SU-DHL-6 (cell line): ENCODE measurements at regions not wholly inside any gene's neighbourhood (a gene's known extent, or its start where the extent isn't known, plus 50 kb on each side); places are given as distances from the start of the nearest gene placed in this dataset.

Experiments used
- EZH2phosphoT487 ChIP-seq: fragments of 200-600 bp; sonication (generic), shearing (Covaris generic); conservative IDR thresholded peaks from 2 replicates; pipeline ENCODE4 v1.6.1; 2018; ENCODE audit warnings: mild to moderate bottlenecking, antibody characterized with exemption, low read length, moderate library complexity, mixed read lengths
- TF ChIP-seq, protein P1 (sequence below): fragments of 200-600 bp; sonication (generic); IDR thresholded peaks from one replicate; pipeline ENCODE4 v1.5.1; 2017; ENCODE audit warnings: antibody characterized with exemption, mild to moderate bottlenecking, low read length, moderate library complexity; ENCODE audit not compliant: insufficient read depth, poor library complexity, severe bottlenecking

DNA sequence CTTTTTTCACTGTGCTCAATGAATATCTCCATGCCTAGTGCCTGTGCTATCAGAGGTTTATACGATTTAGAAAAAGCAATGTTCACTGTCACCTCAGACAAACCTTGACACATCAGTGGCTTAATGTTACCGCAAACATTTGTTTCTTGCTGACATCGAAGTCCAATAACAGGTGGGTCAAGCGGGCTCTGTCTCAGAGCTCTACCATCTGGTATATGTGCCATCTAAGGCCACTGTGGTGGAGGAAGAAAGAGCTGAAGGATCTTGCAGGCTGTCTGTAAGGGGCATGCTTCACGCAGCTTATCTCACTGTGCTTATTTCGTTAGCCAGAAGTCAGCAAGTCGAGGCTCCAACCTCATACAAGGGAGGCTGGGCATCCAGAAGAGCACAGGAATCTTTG is 189.5 kb upstream of the NTF3 start:
- TF ChIP-seq, protein P1, sequence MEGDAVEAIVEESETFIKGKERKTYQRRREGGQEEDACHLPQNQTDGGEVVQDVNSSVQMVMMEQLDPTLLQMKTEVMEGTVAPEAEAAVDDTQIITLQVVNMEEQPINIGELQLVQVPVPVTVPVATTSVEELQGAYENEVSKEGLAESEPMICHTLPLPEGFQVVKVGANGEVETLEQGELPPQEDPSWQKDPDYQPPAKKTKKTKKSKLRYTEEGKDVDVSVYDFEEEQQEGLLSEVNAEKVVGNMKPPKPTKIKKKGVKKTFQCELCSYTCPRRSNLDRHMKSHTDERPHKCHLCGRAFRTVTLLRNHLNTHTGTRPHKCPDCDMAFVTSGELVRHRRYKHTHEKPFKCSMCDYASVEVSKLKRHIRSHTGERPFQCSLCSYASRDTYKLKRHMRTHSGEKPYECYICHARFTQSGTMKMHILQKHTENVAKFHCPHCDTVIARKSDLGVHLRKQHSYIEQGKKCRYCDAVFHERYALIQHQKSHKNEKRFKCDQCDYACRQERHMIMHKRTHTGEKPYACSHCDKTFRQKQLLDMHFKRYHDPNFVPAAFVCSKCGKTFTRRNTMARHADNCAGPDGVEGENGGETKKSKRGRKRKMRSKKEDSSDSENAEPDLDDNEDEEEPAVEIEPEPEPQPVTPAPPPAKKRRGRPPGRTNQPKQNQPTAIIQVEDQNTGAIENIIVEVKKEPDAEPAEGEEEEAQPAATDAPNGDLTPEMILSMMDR = no peak
- TF ChIP-seq EZH2phosphoT487 = no peak
